K562 (cell line): ENCODE measurements at regions not wholly inside any gene's neighbourhood (a gene's known extent, or its start where the extent isn't known, plus 50 kb on each side); places are given as distances from the start of the nearest gene placed in this dataset.

Source experiments
- CEBPZ ChIP-seq: fragments of 150-350 bp; IDR thresholded peaks from 2 replicates; pipeline ENCODE4 v1.6.1; 2014; ENCODE audit warnings: low read depth, mild to moderate bottlenecking, low read length, borderline replicate concordance
- CTCF ChIP-seq, 3 experiments: IDR thresholded peaks in 2 of 3; conservative IDR thresholded peaks in 1 of 3; 2 replicates each; pipeline ENCODE4 v1.5.1; 2011 to 2012; ENCODE audit warnings: low read length in 3 of 3, mild to moderate bottlenecking in 3 of 3, control low read depth in 2 of 3, improper control_type of control experiment in 1 of 3, inconsistent platforms in 1 of 3, low read depth in 1 of 3, mixed read lengths in 1 of 3, moderate library complexity in 1 of 3; ENCODE audit not compliant: insufficient read depth in 2 of 3
- STAG1 ChIP-seq: sonication (generic); formaldehyde crosslinking; IDR thresholded peaks from 2 replicates; pipeline ENCODE4 v1.5.0; 2020; ENCODE audit warnings: missing genetic modification reagents, borderline replicate concordance

GRCh38 chr4:163948920-163949455 is 454.5 kb downstream of the TMA16 start:
- TF ChIP-seq CEBPZ (no peak), CTCF (IDR thresholded peaks at IDR 0.05 in 2 of 3, conservative IDR thresholded peaks at IDR 0.05 in 1 of 3; ENCODE audit: insufficient read depth in 2 of 3, low read depth in 1 of 3, low read length in 3 of 3) (no peak), STAG1 (no peak)
